ENCODE measurements at regions not wholly inside any gene's neighbourhood (a gene's known extent, or its start where the extent isn't known, plus 50 kb on each side); places are given as distances from the start of the nearest gene placed in this dataset.

GRCh38 chr10:85544956-85545355 is 821.6 kb downstream of the GRID1 start:
- peaks cover 18% of the 10 kb centered on the region for H3K4me1 ChIP-seq (ENCODE audit: control insufficient read depth, insufficient read depth, low read length)
- no peaks in the 10 kb centered on the region for H3K27me3 ChIP-seq (ENCODE audit: control insufficient read depth, insufficient read depth, low read length)
- peak in 1 of 2 donors; percentile 20 for DNase-seq
- no peak overlapping the region for H3K4me3 ChIP-seq (ENCODE audit: low read length)
- H3K36me3 ChIP-seq (ENCODE audit: control insufficient read depth, insufficient read depth, low read length): no peaks in the 10 kb centered on the region
- H3K27ac ChIP-seq (ENCODE audit: low read length): no peak overlapping the region
- no CpG with 5 or more reads among the region's 3 CpGs for WGBS (ENCODE audit: insufficient coverage, low lambda C conversion rate)
- no peaks in the 10 kb centered on the region for H3K9me3 ChIP-seq (ENCODE audit: control insufficient read depth, low read depth, low read length)

- DNase-seq: no peak
- no peaks in the 10 kb centered on the region for H3K27me3 ChIP-seq (ENCODE audit: control insufficient read depth, insufficient read depth, low read length)
- WGBS (ENCODE audit: insufficient coverage, low lambda C conversion rate): no CpG with 5 or more reads among the region's 4 CpGs
- no peaks in the 10 kb centered on the region for H3K36me3 ChIP-seq (ENCODE audit: control insufficient read depth, insufficient read depth, low read length)
- H3K27ac ChIP-seq (ENCODE audit: low read length): no peak overlapping the region
- no peak overlapping the region for H3K4me3 ChIP-seq (ENCODE audit: low read length)
- H3K4me1 ChIP-seq (ENCODE audit: control insufficient read depth, insufficient read depth, low read length): peaks cover 14% of the 10 kb centered on the region
- no peaks in the 10 kb centered on the region for H3K9me3 ChIP-seq (ENCODE audit: control insufficient read depth, low read depth, low read length)
Observed at GRCh38 chr10:85545874-85546273, 820.7 kb downstream of the GRID1 start.

DNA sequence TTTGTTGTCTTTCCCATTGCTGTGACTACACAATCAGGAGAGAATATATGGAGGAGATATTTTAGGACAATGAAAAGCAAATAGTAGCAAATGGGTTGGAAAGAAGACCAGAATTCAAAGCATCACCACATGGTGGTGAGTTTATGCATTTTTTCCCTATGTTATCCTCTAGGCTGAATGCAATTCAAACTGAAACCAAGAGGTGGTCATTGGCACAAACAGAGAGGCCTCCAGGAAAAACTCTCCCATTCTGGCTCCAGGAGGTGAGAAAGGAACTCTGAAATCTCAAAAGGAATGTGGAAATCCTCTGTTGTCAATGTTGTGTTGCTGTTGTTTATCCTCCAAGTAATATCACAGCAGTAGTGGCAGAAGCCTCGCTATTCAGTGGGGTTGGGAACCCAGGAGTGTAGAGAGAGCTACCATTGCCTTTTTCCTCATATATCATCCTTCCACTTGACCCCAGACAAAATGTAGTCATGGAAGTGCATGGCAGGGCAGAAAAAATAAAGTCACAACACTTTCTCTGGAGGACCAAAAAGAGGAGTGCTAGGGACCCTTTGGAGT is 819.1 kb downstream of the GRID1 start:
- no CpG with 5 or more reads among the region's 1 CpG for WGBS (ENCODE audit: insufficient coverage, low lambda C conversion rate)
- DNase-seq: no peak
- Histone ChIP-seq H3K4me1 (ENCODE audit: control insufficient read depth, insufficient read depth, low read length) (peaks cover 7% of the 10 kb centered on the region), H3K36me3 (ENCODE audit: control insufficient read depth, insufficient read depth, low read length) (no peaks in the 10 kb centered on the region), H3K27ac (ENCODE audit: low read length) (no peak overlapping the region), H3K4me3 (ENCODE audit: low read length) (no peak overlapping the region), H3K9me3 (ENCODE audit: control insufficient read depth, low read depth, low read length) (no peaks in the 10 kb centered on the region), H3K27me3 (ENCODE audit: control insufficient read depth, insufficient read depth, low read length) (no peaks in the 10 kb centered on the region)

- peak; percentile 33 to 37 for DNase-seq
- Histone ChIP-seq H3K27me3 (ENCODE audit: control insufficient read depth, insufficient read depth, low read length) (no peaks in the 10 kb centered on the region), H3K4me3 (ENCODE audit: low read length) (no peak overlapping the region), H3K9me3 (ENCODE audit: control insufficient read depth, low read depth, low read length) (no peaks in the 10 kb centered on the region), H3K4me1 (ENCODE audit: control insufficient read depth, insufficient read depth, low read length) (peaks cover 3% of the 10 kb centered on the region), H3K27ac (ENCODE audit: low read length) (no peak overlapping the region), H3K36me3 (ENCODE audit: control insufficient read depth, insufficient read depth, low read length) (no peaks in the 10 kb centered on the region)
- no CpG with 5 or more reads among the region's 2 CpGs for WGBS (ENCODE audit: insufficient coverage, low lambda C conversion rate)
Observed at GRCh38 chr10:85548034-85548433, 818.6 kb downstream of the GRID1 start.

Data from large intestine (tissue), 3 donors.